ENCODE measurements at regions not wholly inside any gene's neighbourhood (a gene's known extent, or its start where the extent isn't known, plus 50 kb on each side); places are given as distances from the start of the nearest gene placed in this dataset.

DNA sequence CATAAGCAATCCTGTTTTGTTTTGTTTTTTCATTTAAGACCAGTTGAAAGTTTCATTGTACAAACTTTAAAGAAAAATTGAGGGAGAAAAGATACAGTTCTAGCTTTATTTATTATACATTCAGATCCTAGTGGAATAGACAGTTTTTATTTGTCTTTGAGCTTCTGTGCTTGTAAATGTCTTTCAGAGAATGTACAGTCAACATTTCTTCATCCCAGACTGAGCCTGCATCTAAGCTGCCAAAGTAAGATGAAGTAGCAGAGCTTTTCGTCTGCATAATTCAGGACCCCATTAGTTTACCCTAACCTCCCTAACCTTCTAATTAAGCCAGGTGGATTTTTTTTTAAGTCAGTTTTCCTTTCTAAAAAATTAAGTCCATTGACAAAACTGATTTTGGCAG, 516.7 kb upstream of the HTR2A start:
- no peak overlapping the region for H3K27ac Mint-ChIP-seq
- H3K36me3 Mint-ChIP-seq (ENCODE audit: low read depth) = no peaks in the 10 kb centered on the region
- H3K27me3 Mint-ChIP-seq (ENCODE audit: insufficient read depth) = peaks cover 2% of the 10 kb centered on the region; the same call in 1 of the 2 replicates
- H3K4me3 Mint-ChIP-seq = no peak overlapping the region
- TF ChIP-seq, protein P1, sequence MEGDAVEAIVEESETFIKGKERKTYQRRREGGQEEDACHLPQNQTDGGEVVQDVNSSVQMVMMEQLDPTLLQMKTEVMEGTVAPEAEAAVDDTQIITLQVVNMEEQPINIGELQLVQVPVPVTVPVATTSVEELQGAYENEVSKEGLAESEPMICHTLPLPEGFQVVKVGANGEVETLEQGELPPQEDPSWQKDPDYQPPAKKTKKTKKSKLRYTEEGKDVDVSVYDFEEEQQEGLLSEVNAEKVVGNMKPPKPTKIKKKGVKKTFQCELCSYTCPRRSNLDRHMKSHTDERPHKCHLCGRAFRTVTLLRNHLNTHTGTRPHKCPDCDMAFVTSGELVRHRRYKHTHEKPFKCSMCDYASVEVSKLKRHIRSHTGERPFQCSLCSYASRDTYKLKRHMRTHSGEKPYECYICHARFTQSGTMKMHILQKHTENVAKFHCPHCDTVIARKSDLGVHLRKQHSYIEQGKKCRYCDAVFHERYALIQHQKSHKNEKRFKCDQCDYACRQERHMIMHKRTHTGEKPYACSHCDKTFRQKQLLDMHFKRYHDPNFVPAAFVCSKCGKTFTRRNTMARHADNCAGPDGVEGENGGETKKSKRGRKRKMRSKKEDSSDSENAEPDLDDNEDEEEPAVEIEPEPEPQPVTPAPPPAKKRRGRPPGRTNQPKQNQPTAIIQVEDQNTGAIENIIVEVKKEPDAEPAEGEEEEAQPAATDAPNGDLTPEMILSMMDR (IDR thresholded peaks at IDR 0.05) = no peak
- DNase-seq = no peak
- no peaks in the 10 kb centered on the region for H3K9me3 Mint-ChIP-seq
- peaks cover 6% of the 10 kb centered on the region; the same call in 1 of the 2 replicates for H3K4me1 Mint-ChIP-seq (ENCODE audit: low read depth)

DNA sequence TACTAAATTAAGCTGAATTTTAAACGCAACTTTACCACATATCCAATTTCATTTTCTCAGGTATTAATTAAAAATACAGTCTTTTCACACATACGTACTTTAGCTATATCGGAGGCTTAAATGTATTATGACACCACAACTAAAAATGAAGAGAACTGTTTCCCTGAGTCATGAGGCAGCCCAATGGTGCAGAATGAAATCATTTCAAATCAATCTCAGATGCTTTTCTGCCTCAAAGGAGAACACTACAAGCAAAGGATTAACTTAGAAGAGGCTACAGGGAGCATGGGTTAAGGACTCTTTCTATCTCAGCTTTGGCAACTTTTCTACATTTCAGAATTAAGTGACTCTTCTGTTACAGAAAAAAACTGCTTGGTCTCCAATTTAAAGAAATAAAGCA, 516.3 kb upstream of the HTR2A start:
- Mint-ChIP-seq H3K36me3 (ENCODE audit: low read depth) (no peaks in the 10 kb centered on the region), H3K9me3 (no peaks in the 10 kb centered on the region), H3K27ac (no peak overlapping the region), H3K4me3 (no peak overlapping the region), H3K27me3 (ENCODE audit: insufficient read depth) (peaks cover 2% of the 10 kb centered on the region; the same call in 1 of the 2 replicates), H3K4me1 (ENCODE audit: low read depth) (peaks cover 6% of the 10 kb centered on the region; the same call in 1 of the 2 replicates)
- DNase-seq = no peak
- TF ChIP-seq, protein P1 (IDR thresholded peaks at IDR 0.05) = no peak

DNA sequence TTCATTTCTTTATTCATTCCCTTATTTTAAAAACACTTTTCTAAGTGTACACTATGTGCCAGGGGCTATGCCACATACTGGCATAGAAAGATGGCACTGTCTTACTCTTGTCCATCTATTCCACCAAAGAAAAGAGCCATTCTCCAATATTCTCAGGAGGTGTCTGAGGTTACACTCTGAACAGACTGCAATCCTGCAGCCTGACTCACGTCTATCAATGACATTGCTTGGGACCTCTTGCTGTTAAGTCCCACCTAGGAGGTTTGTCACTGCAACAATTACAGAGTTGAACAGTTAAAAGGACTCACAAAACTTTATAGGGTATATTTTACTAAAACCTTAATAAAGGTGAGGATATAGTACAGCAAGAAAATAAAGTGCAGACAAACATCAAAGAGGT, 512.9 kb upstream of the HTR2A start:
- Mint-ChIP-seq H3K36me3 (ENCODE audit: low read depth) (no peaks in the 10 kb centered on the region), H3K4me3 (no peak overlapping the region), H3K27me3 (ENCODE audit: insufficient read depth) (no peaks in the 10 kb centered on the region), H3K27ac (no peak overlapping the region), H3K9me3 (no peaks in the 10 kb centered on the region), H3K4me1 (ENCODE audit: low read depth) (peaks cover 7% of the 10 kb centered on the region; the same call in 1 of the 2 replicates)
- TF ChIP-seq, protein P1 (IDR thresholded peaks at IDR 0.05) = no peak
- DNase-seq = no peak

DNA sequence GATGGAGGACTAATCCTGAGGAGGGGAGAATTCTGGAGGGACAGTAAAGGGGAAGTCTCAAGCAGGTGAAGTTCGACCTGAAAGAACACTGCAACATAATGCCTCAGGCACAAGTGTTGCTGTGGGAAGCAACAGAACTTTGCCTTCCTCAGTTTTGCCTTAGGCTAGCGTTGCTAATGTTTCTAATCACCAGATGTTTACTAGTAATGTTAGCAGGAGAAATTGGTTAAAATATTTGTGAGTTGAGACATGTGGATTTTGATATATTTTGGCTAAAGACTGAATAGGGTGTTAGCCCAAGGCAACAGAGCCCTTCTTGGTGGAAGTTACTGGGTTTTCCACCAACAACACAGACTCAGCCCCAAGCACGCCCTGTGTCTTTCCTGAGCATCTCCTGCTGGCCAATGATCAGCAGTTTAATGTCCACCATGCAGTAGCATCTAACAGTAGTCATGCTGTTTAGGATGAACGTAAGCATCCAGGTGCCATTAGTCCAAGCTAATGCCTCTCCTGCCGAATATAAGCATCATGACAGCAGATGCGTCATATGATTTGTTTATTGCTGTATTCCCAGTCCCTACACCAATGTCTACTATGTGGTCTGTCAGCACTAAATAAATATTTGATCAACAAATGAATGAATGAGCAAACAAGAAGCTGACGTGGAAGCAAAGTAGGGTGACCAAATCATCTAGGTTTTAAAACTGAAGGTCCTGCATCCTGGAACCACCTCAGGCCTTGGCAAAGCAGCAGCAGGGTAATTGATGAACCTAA, 511.9 kb upstream of the HTR2A start:
- no peak for DNase-seq
- Mint-ChIP-seq H3K9me3 (no peaks in the 10 kb centered on the region), H3K4me1 (ENCODE audit: low read depth) (peaks cover 12% of the 10 kb centered on the region; the same call in 1 of the 2 replicates), H3K27ac (no peak overlapping the region), H3K27me3 (ENCODE audit: insufficient read depth) (no peaks in the 10 kb centered on the region), H3K36me3 (ENCODE audit: low read depth) (no peaks in the 10 kb centered on the region), H3K4me3 (no peak overlapping the region)
- TF ChIP-seq, protein P1 (IDR thresholded peaks at IDR 0.05) = no peak

DNA sequence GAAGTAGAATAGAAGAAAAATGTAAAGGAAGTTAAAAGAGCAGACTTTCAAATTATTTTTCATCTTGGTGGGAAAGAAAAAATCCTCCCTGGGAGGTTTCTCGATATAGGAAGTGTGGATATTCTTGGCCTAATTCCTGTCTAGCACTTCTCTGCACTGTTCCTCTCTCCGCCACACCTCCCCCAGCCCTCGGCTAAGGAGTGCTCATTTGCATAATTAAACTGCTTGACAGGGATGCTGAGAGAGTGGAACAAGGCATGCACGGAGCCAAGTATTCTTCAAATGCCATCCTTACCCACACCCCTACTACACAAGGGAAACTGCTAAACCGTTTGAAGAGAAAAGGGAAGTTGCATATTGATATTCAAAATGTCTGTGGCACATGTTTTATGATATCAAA, 511.0 kb upstream of the HTR2A start:
- no peak for DNase-seq
- TF ChIP-seq, protein P1 (IDR thresholded peaks at IDR 0.05) = no peak
- no peak overlapping the region for H3K4me3 Mint-ChIP-seq
- no peaks in the 10 kb centered on the region for H3K9me3 Mint-ChIP-seq
- no peaks in the 10 kb centered on the region for H3K36me3 Mint-ChIP-seq (ENCODE audit: low read depth)
- no peaks in the 10 kb centered on the region for H3K27me3 Mint-ChIP-seq (ENCODE audit: insufficient read depth)
- H3K27ac Mint-ChIP-seq = no peak overlapping the region
- H3K4me1 Mint-ChIP-seq (ENCODE audit: low read depth) = peaks cover 6% of the 10 kb centered on the region; the same call in 1 of the 2 replicates
